GM12878 (cell line): ENCODE measurements at regions not wholly inside any gene's neighbourhood (a gene's known extent, or its start where the extent isn't known, plus 50 kb on each side); places are given as distances from the start of the nearest gene placed in this dataset.

Experiments used
- ATAC-seq: fragments of 200-7000 bp; cut with Tn5 transposase; 3 replicates; pipeline ENCODE4 v1.9.1; 2020; ENCODE audit warnings: mild to moderate bottlenecking, moderate library complexity
- BruUV-seq: library from RNA; stranded (reverse); fragments of 400-500 nt; replicated peaks from 2 replicates; lab custom pipeline; 2021; lab: Mats Ljungman, UMichigan
- CTCF ChIA-PET: fragments of 300-600 bp; sonication (Branson Sonifier 250); formaldehyde crosslinking; extraction: SDS; loops from one replicate; lab custom pipeline; 2021; ENCODE audit warnings: inconsistent platforms; lab: Yijun Ruan, JAX
- POLR2A ChIA-PET: fragments of 350-600 bp; formaldehyde crosslinking; extraction: SDS; loops from one replicate; lab custom pipeline; 2021; ENCODE audit warnings: inconsistent platforms; lab: Charles Lee
- RAD21 ChIA-PET: fragments of 300-600 bp; sonication (Branson Sonifier 250); formaldehyde crosslinking; loops from one replicate; lab custom pipeline; 2023; ENCODE audit warnings: antibody characterized with exemption; ENCODE audit not compliant: unreplicated experiment; lab: Charles Lee
- SMC1A ChIA-PET: fragments of 300-600 bp; sonication (Branson Sonifier 250); formaldehyde crosslinking; loops from one replicate; lab custom pipeline; 2023; ENCODE audit not compliant: unreplicated experiment, uncharacterized antibody; lab: Charles Lee
- DNase-seq: peaks from one replicate; pipeline ENCODE4 v3.0.0-alpha.2; 2011; ENCODE audit warnings: low read depth, low spot score
- FAIRE-seq: peaks from 3 replicates; lab custom pipeline; 2011; peaks lifted over from hg19 to GRCh38; lab: Jason Lieb, UNC
- H2AFZ ChIP-seq: 2 replicates; pipeline ENCODE4 v1.6.0; 2011; ENCODE audit warnings: low read depth, low read length, control low read depth; ENCODE audit not compliant: control insufficient read depth
- H3K27ac ChIP-seq: 2 replicates; pipeline ENCODE4 v1.5.1; 2011; ENCODE audit warnings: control low read depth; ENCODE audit not compliant: control insufficient read depth, insufficient read depth
- H3K27me3 ChIP-seq, 2 experiments: replicated peaks in 1 of 2; 2 replicates each; pipeline versions ENCODE4 v1.6.0 to v1.6.1; 2011; ENCODE audit warnings: low read length in 1 of 2; ENCODE audit not compliant: control insufficient read depth in 2 of 2, insufficient read depth in 2 of 2
- H3K36me3 ChIP-seq, 2 experiments: 2 replicates each; pipeline ENCODE4 v1.5.1; 2011; ENCODE audit warnings: low read length in 1 of 2; ENCODE audit not compliant: control insufficient read depth in 2 of 2, insufficient read depth in 2 of 2
- H3K4me1 ChIP-seq: 2 replicates; pipeline ENCODE4 v1.6.1; 2011; ENCODE audit warnings: mild to moderate bottlenecking, low read length, moderate library complexity, mixed read lengths; ENCODE audit not compliant: control insufficient read depth, insufficient read depth
- H3K4me2 ChIP-seq: 2 replicates; pipeline ENCODE4 v1.6.0; 2011; ENCODE audit warnings: control low read depth; ENCODE audit not compliant: control insufficient read depth, insufficient read depth
- H3K4me3 ChIP-seq: fragments of 200-600 bp; sonication (generic); 2 replicates; pipeline ENCODE4 v1.5.1; 2016
- H3K79me2 ChIP-seq: 2 replicates; pipeline ENCODE4 v1.6.0; 2011; ENCODE audit warnings: low read length; ENCODE audit not compliant: control insufficient read depth, insufficient read depth
- H3K9ac ChIP-seq: 2 replicates; pipeline ENCODE4 v1.8.0; 2011; ENCODE audit warnings: low read length, control low read depth, mixed read lengths; ENCODE audit not compliant: control insufficient read depth, insufficient read depth
- H3K9me3 ChIP-seq: replicated peaks from 3 replicates; pipeline ENCODE4 v1.5.1; 2011; ENCODE audit warnings: mild to moderate bottlenecking, low read length; ENCODE audit not compliant: control insufficient read depth, insufficient read depth
- H4K20me1 ChIP-seq: 2 replicates; pipeline ENCODE4 v1.6.0; 2011; ENCODE audit not compliant: control insufficient read depth, insufficient read depth
- CHD4 ChIP-seq: fragments of 200-600 bp; sonication (generic); IDR thresholded peaks from 2 replicates; pipeline ENCODE4 v1.6.1; 2016; ENCODE audit warnings: mild to moderate bottlenecking
- EZH2 ChIP-seq: IDR thresholded peaks from 2 replicates; pipeline ENCODE4 v1.6.1; 2012; ENCODE audit warnings: low read depth, mild to moderate bottlenecking, control low read depth, inconsistent platforms, low read length, borderline replicate concordance; ENCODE audit not compliant: control insufficient read depth
- NR2C1 ChIP-seq: fragments of 450-650 bp; IDR thresholded peaks from 2 replicates; pipeline ENCODE4 v1.6.1; 2017; ENCODE audit warnings: antibody characterized with exemption, mild to moderate bottlenecking, moderate library complexity
- USF2 ChIP-seq: IDR thresholded peaks from 2 replicates; pipeline ENCODE4 v1.6.1; 2011; ENCODE audit warnings: low read depth, low read length, improper control_type of control experiment, borderline replicate concordance
- ZBED1 ChIP-seq: IDR thresholded peaks from 2 replicates; pipeline ENCODE4 v1.6.1; 2016; ENCODE audit warnings: borderline replicate concordance
- ZNF207 ChIP-seq: fragments of 450-650 bp; IDR thresholded peaks from 2 replicates; pipeline ENCODE4 v1.6.1; 2014; ENCODE audit warnings: antibody characterized with exemption, mild to moderate bottlenecking, borderline replicate concordance
- ZNF217 ChIP-seq: fragments of 450-650 bp; IDR thresholded peaks from 2 replicates; pipeline ENCODE4 v1.6.1; 2017; ENCODE audit warnings: antibody characterized with exemption, mild to moderate bottlenecking
- ZNF24 ChIP-seq: fragments of 450-650 bp; IDR thresholded peaks from 2 replicates; pipeline ENCODE4 v1.6.1; 2017; ENCODE audit warnings: antibody characterized with exemption, mild to moderate bottlenecking
- WGBS: methylation state at CpG from one replicate; pipeline ENCODE4 v1.1.6; 2016; ENCODE audit warnings: low lambda C conversion rate; ENCODE audit not compliant: insufficient replicate concordance, insufficient coverage; ENCODE audit errors: missing lambda C conversion rate; 5-methylcytosine and 5-hydroxymethylcytosine counted together
- in situ Hi-C: fragments of 300-500 bp; cut with MboI; formaldehyde crosslinking; loops from 9 replicates; pipeline ENCODE4 v1.14.3; 2018; ENCODE audit warnings: mixed read lengths
- intact Hi-C: fragments of 100-400 bp; cut with micrococcal nuclease; formaldehyde crosslinking; loops from one replicate; pipeline ENCODE4 v1.14.2; 2022; ENCODE audit not compliant: unreplicated experiment

DNA sequence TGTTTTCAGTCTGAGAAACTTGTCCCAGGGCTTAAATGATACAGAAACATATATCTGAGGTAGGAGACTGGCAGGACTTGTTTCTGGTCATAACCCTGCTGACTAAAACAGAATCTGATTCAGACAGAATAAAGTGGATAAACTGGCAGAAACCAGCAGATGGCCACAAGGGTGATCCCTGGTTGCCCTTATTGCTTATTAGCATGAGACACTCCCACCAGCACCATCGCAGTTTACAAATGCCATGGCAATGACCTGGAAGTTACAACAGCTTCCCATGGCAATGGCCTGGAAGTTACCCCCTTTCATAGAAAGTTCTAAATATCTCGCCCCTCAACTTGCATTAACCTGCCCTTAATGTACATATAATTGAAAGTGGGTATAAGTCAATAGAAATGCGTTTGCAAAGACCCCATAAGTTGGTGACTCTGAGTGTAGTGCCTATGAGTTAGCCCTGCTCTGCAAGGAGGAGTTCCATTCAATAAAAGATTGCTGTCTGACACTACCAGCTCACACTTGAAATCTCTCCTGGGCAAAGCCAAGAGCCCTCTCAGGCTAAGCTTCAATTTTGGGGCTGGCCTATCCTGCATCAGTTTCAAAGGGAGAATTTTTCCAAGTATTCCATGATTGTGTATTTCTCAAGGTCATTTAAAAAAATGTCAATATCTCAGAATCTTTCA, 52.9 kb upstream of the PAGE5 start:
- H3K79me2 ChIP-seq, result no peaks in the 10 kb centered on the region
- SMC1A ChIA-PET, result no interaction called here
- intact Hi-C loops, result loop anchor here (10.0 kb wide), 1 partner anchor 178 kb away; no protein-coding TSS in a partner anchor
- H3K4me1 ChIP-seq, result no peaks in the 10 kb centered on the region
- no peaks in the 10 kb centered on the region; the same call in 2 of the 3 replicates for H3K9me3 ChIP-seq
- BruUV-seq, result no TSS peak
- no peak for TF ChIP-seq USF2
- TF ChIP-seq EZH2, result no peak
- no peak for TF ChIP-seq ZNF24
- no peak for TF ChIP-seq ZBED1
- TF ChIP-seq NR2C1, result 0 out of 2 replicates have a peak, but pooled peaks have one; percentile 17
- TF ChIP-seq ZNF217, result no peak
- no peak for TF ChIP-seq CHD4
- TF ChIP-seq ZNF207, result no peak
- no peak overlapping the region for H3K9ac ChIP-seq
- 41% methylated on average over 3 of the region's 3 CpGs for WGBS
- no peaks in the 10 kb centered on the region for H3K36me3 ChIP-seq
- H3K4me3 ChIP-seq, result no peak overlapping the region
- RAD21 ChIA-PET, result no interaction called here
- H3K27ac ChIP-seq, result no peak overlapping the region
- H2AFZ ChIP-seq, result no peak overlapping the region
- no peak for ATAC-seq
- CTCF ChIA-PET, result no interaction called here
- H4K20me1 ChIP-seq, result no peaks in the 10 kb centered on the region
- in situ Hi-C loops, result loop anchor here (25.0 kb wide), 3 partner anchors 95 to 1395 kb away; partner anchors contain the start of genes KLF8, PAGE3 and UBQLN2
- no peaks in the 10 kb centered on the region for H3K27me3 ChIP-seq
- H3K4me2 ChIP-seq, result no peak overlapping the region
- POLR2A ChIA-PET, result no interaction called here
- DNase-seq, result no peak
- no peak for FAIRE-seq
